DOHH2 (cell line): ENCODE measurements at regions not wholly inside any gene's neighbourhood (a gene's known extent, or its start where the extent isn't known, plus 50 kb on each side); places are given as distances from the start of the nearest gene placed in this dataset.
A peak's percentile ranks its signal among the peaks of the same experiment; 100 is the strongest.

Source experiments
- H3F3A ChIP-seq: fragments of 200-600 bp; sonication (generic), shearing (Covaris generic); 2 replicates; pipeline ENCODE4 v1.6.0; 2016; ENCODE audit warnings: antibody characterized with exemption, mild to moderate bottlenecking; ENCODE audit not compliant: control insufficient read depth, insufficient read depth
- H3K27ac ChIP-seq: fragments of 200-600 bp; sonication (generic); 2 replicates; pipeline ENCODE4 v1.5.1; 2014; ENCODE audit warnings: low read depth, mild to moderate bottlenecking, low read length, moderate library complexity
- H3K27me3 ChIP-seq: fragments of 200-600 bp; sonication (generic); 2 replicates; pipeline ENCODE4 v1.6.1; 2014; ENCODE audit warnings: mild to moderate bottlenecking, low read length, mixed read lengths; ENCODE audit not compliant: control insufficient read depth
- H3K36me3 ChIP-seq: fragments of 200-600 bp; sonication (generic); 2 replicates; pipeline ENCODE4 v1.6.1; 2014; ENCODE audit warnings: mild to moderate bottlenecking, low read length, moderate library complexity, mixed read lengths; ENCODE audit not compliant: control insufficient read depth
- H3K4me1 ChIP-seq: fragments of 200-600 bp; sonication (generic); 2 replicates; pipeline ENCODE4 v1.6.1; 2014; ENCODE audit warnings: mild to moderate bottlenecking, low read length, mixed read lengths; ENCODE audit not compliant: control insufficient read depth
- H3K4me2 ChIP-seq: fragments of 200-600 bp; sonication (generic); 2 replicates; pipeline ENCODE4 v1.6.0; 2014; ENCODE audit warnings: mild to moderate bottlenecking, low read length, moderate library complexity
- H3K4me3 ChIP-seq: fragments of 200-600 bp; sonication (generic); 2 replicates; pipeline ENCODE4 v1.5.1; 2014; ENCODE audit warnings: mild to moderate bottlenecking, low read length, mixed read lengths
- H3K79me2 ChIP-seq: fragments of 200-600 bp; sonication (generic); 2 replicates; pipeline ENCODE4 v1.6.1; 2014; ENCODE audit warnings: mild to moderate bottlenecking, low read length, mixed read lengths; ENCODE audit not compliant: control insufficient read depth
- H3K9me2 ChIP-seq: fragments of 200-600 bp; sonication (generic); replicated peaks from 2 replicates; pipeline ENCODE4 v1.6.1; 2014; ENCODE audit warnings: mild to moderate bottlenecking, low read length, mixed read lengths; ENCODE audit not compliant: control insufficient read depth
- H3K9me3 ChIP-seq: fragments of 200-600 bp; sonication (generic); 2 replicates; pipeline ENCODE4 v1.6.1; 2014; ENCODE audit warnings: antibody characterized with exemption, low read length, mixed read lengths; ENCODE audit not compliant: control insufficient read depth, insufficient read depth
- H4K20me1 ChIP-seq: fragments of 200-600 bp; sonication (generic); 2 replicates; pipeline ENCODE4 v1.6.0; 2014; ENCODE audit warnings: low read depth, mild to moderate bottlenecking, antibody characterized with exemption, low read length, moderate library complexity; ENCODE audit not compliant: control insufficient read depth, insufficient read depth
- EZH2phosphoT487 ChIP-seq: fragments of 200-600 bp; sonication (generic); IDR thresholded peaks from 2 replicates; pipeline ENCODE4 v1.6.1; 2017; ENCODE audit warnings: borderline replicate concordance, mild to moderate bottlenecking, antibody characterized with exemption, low read length, moderate library complexity, mixed read lengths
- TF ChIP-seq, protein P1 (sequence below): fragments of 200-600 bp; sonication (generic); IDR thresholded peaks from one replicate; pipeline ENCODE4 v1.5.1; 2014; ENCODE audit warnings: antibody characterized with exemption, mild to moderate bottlenecking, low read depth, low read length; ENCODE audit not compliant: poor library complexity, severe bottlenecking

DNA sequence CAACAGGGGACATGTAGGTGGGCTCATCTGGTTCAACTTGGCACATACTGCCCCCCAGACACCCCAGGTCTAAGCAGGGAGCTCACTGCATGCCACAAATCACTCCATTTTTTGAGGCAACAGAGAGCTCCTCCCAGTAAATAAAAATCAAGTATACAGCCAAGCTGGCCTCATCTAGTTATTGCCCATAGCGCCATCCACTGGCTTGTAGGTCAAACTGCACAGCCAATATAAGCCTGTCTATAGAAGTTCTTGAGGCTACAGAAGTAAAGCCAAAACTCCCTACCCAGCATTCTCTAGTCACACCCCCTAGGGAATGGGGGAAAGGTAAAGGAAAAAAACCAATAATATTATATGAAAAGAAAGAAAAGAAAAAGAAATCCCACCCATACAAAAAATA lies 453.7 kb downstream of the ZNF385D start:
- no peak overlapping the region for H3K27ac ChIP-seq
- H3K9me2 ChIP-seq = no peaks in the 10 kb centered on the region
- no peaks in the 10 kb centered on the region for H3K36me3 ChIP-seq
- H3F3A ChIP-seq = no peaks in the 10 kb centered on the region
- no peaks in the 10 kb centered on the region for H4K20me1 ChIP-seq
- TF ChIP-seq, protein P1, sequence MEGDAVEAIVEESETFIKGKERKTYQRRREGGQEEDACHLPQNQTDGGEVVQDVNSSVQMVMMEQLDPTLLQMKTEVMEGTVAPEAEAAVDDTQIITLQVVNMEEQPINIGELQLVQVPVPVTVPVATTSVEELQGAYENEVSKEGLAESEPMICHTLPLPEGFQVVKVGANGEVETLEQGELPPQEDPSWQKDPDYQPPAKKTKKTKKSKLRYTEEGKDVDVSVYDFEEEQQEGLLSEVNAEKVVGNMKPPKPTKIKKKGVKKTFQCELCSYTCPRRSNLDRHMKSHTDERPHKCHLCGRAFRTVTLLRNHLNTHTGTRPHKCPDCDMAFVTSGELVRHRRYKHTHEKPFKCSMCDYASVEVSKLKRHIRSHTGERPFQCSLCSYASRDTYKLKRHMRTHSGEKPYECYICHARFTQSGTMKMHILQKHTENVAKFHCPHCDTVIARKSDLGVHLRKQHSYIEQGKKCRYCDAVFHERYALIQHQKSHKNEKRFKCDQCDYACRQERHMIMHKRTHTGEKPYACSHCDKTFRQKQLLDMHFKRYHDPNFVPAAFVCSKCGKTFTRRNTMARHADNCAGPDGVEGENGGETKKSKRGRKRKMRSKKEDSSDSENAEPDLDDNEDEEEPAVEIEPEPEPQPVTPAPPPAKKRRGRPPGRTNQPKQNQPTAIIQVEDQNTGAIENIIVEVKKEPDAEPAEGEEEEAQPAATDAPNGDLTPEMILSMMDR = no peak
- no peak for TF ChIP-seq EZH2phosphoT487
- H3K79me2 ChIP-seq = no peaks in the 10 kb centered on the region
- no peaks in the 10 kb centered on the region for H3K9me3 ChIP-seq
- no peaks in the 10 kb centered on the region for H3K4me1 ChIP-seq
- no peak overlapping the region for H3K4me2 ChIP-seq
- H3K4me3 ChIP-seq = no peak overlapping the region
- no peaks in the 10 kb centered on the region for H3K27me3 ChIP-seq

GRCh38 chr3:21294768-21295167 lies 456.2 kb downstream of the ZNF385D start:
- Histone ChIP-seq H3K79me2 (no peaks in the 10 kb centered on the region), H3K9me2 (no peaks in the 10 kb centered on the region), H3K36me3 (no peaks in the 10 kb centered on the region), H3K27me3 (no peaks in the 10 kb centered on the region), H3K4me3 (no peak overlapping the region), H3K9me3 (no peaks in the 10 kb centered on the region), H3K27ac (no peak overlapping the region), H3K4me2 (no peak overlapping the region), H3F3A (no peaks in the 10 kb centered on the region), H4K20me1 (no peaks in the 10 kb centered on the region), H3K4me1 (no peaks in the 10 kb centered on the region)
- TF ChIP-seq, protein P1 = no peak
- TF ChIP-seq EZH2phosphoT487 = no peak

DNA sequence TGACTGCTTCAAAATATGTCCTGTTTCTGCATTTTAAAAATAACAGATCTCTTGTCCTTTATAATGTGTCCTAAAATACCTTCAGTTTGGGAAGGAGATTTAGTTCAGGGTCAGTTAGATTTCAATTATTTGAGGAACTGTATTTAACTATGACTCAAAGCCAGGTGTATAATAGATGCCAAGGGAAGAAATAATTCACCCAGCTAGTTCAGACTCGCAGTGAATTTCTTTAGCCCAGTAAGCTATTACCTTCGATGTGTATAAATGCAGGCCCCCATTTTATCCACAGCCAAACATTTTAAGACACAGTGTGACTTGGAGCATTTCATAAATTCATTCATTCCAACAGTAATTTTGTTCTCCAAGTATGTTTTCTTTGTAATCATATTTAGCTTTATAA lies 458.0 kb downstream of the ZNF385D start:
- Histone ChIP-seq H3K4me2 (no peak overlapping the region), H3K9me2 (no peaks in the 10 kb centered on the region), H3K79me2 (no peaks in the 10 kb centered on the region), H3F3A (no peaks in the 10 kb centered on the region), H3K4me1 (no peaks in the 10 kb centered on the region), H4K20me1 (no peaks in the 10 kb centered on the region), H3K27me3 (no peaks in the 10 kb centered on the region), H3K9me3 (no peaks in the 10 kb centered on the region), H3K27ac (no peak overlapping the region), H3K4me3 (no peak overlapping the region), H3K36me3 (no peaks in the 10 kb centered on the region)
- TF ChIP-seq, protein P1 = no peak
- TF ChIP-seq EZH2phosphoT487 = no peak

GRCh38 chr3:21290557-21290956 lies 460.5 kb downstream of the ZNF385D start:
- Histone ChIP-seq H3K4me3 (no peak overlapping the region), H3K4me1 (no peaks in the 10 kb centered on the region), H3K9me2 (no peaks in the 10 kb centered on the region), H4K20me1 (no peaks in the 10 kb centered on the region), H3K79me2 (no peaks in the 10 kb centered on the region), H3K27me3 (no peaks in the 10 kb centered on the region), H3F3A (no peaks in the 10 kb centered on the region), H3K9me3 (no peaks in the 10 kb centered on the region), H3K27ac (no peak overlapping the region), H3K4me2 (no peak overlapping the region), H3K36me3 (no peaks in the 10 kb centered on the region)
- no peak for TF ChIP-seq EZH2phosphoT487
- TF ChIP-seq, protein P1 = peak; percentile 39
